HG03280 (cell line): ENCODE measurements at regions not wholly inside any gene's neighbourhood (a gene's known extent, or its start where the extent isn't known, plus 50 kb on each side); places are given as distances from the start of the nearest gene placed in this dataset.

Source experiments
- ATAC-seq: cut with Tn5 transposase; IDR thresholded peaks from one replicate; pipeline ENCODE4 v1.9.1; 2021; ENCODE audit warnings: mild to moderate bottlenecking, moderate library complexity; ENCODE audit not compliant: unreplicated experiment

- ATAC-seq = no peak
Observed at GRCh38 chr5:113900141-113900540, 386.6 kb downstream of the YTHDC2 start.

- no peak for ATAC-seq
Observed at GRCh38 chr5:113900816-113901215, 387.3 kb downstream of the YTHDC2 start.

GRCh38 chr5:113901718-113902117 is 388.2 kb downstream of the YTHDC2 start:
- ATAC-seq = no peak

GRCh38 chr5:113902917-113903660 is 389.6 kb downstream of the YTHDC2 start:
- no peak for ATAC-seq

GRCh38 chr5:113909782-113910181 is 396.3 kb downstream of the YTHDC2 start:
- ATAC-seq = no peak

- no peak for ATAC-seq
Observed at GRCh38 chr5:113917997-113918396, 404.5 kb downstream of the YTHDC2 start.

GRCh38 chr5:113922343-113922742 is 408.8 kb downstream of the YTHDC2 start:
- ATAC-seq = no peak

- no peak for ATAC-seq
Observed at GRCh38 chr5:113935453-113935852, 422.0 kb downstream of the YTHDC2 start.

GRCh38 chr5:113937301-113937700 is 423.8 kb downstream of the YTHDC2 start:
- ATAC-seq = no peak

GRCh38 chr5:113939988-113940387 is 421.9 kb upstream of the KCNN2 start:
- ATAC-seq = no peak

GRCh38 chr5:113950186-113950585 is 411.7 kb upstream of the KCNN2 start:
- no peak for ATAC-seq

- no peak for ATAC-seq
Observed at GRCh38 chr5:113965225-113965624, 396.6 kb upstream of the KCNN2 start.

- ATAC-seq = no peak
Observed at GRCh38 chr5:113969901-113970300, 392.0 kb upstream of the KCNN2 start.

- no peak for ATAC-seq
Observed at GRCh38 chr5:113971454-113971853, 390.4 kb upstream of the KCNN2 start.

GRCh38 chr5:113974976-113975375 is 386.9 kb upstream of the KCNN2 start:
- no peak for ATAC-seq

GRCh38 chr5:113984928-113985327 is 376.9 kb upstream of the KCNN2 start:
- ATAC-seq = no peak

- no peak for ATAC-seq
Observed at GRCh38 chr5:113985505-113985904, 376.4 kb upstream of the KCNN2 start.

GRCh38 chr5:113989278-113989912 is 372.5 kb upstream of the KCNN2 start:
- ATAC-seq = no peak

GRCh38 chr5:113989913-113990305 is 372.0 kb upstream of the KCNN2 start:
- ATAC-seq = no peak

- no peak for ATAC-seq
Observed at GRCh38 chr5:114001076-114001475, 360.8 kb upstream of the KCNN2 start.

GRCh38 chr5:114006582-114006981 is 355.3 kb upstream of the KCNN2 start:
- no peak for ATAC-seq

GRCh38 chr5:114007678-114008077 is 354.2 kb upstream of the KCNN2 start:
- ATAC-seq = no peak

- ATAC-seq = no peak
Observed at GRCh38 chr5:114010362-114010761, 351.5 kb upstream of the KCNN2 start.
